ENCODE measurements at regions not wholly inside any gene's neighbourhood (a gene's known extent, or its start where the extent isn't known, plus 50 kb on each side); places are given as distances from the start of the nearest gene placed in this dataset.

GRCh38 chr2:204223544-204223943 is 287.0 kb downstream of the ICOS start:
- TF ChIP-seq, protein P1, sequence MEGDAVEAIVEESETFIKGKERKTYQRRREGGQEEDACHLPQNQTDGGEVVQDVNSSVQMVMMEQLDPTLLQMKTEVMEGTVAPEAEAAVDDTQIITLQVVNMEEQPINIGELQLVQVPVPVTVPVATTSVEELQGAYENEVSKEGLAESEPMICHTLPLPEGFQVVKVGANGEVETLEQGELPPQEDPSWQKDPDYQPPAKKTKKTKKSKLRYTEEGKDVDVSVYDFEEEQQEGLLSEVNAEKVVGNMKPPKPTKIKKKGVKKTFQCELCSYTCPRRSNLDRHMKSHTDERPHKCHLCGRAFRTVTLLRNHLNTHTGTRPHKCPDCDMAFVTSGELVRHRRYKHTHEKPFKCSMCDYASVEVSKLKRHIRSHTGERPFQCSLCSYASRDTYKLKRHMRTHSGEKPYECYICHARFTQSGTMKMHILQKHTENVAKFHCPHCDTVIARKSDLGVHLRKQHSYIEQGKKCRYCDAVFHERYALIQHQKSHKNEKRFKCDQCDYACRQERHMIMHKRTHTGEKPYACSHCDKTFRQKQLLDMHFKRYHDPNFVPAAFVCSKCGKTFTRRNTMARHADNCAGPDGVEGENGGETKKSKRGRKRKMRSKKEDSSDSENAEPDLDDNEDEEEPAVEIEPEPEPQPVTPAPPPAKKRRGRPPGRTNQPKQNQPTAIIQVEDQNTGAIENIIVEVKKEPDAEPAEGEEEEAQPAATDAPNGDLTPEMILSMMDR (IDR thresholded peaks at IDR 0.05; ENCODE audit: insufficient read depth, low read length), result no peak
- DNase-seq (ENCODE audit: low read depth), result no peak
- no peak overlapping the region for H3K4me3 ChIP-seq (ENCODE audit: low read depth, low read length)

GRCh38 chr2:204225671-204226073 is 289.1 kb downstream of the ICOS start:
- DNase-seq (ENCODE audit: low read depth), result no peak
- H3K4me3 ChIP-seq (ENCODE audit: low read depth, low read length), result no peak overlapping the region
- TF ChIP-seq, protein P1 (IDR thresholded peaks at IDR 0.05; ENCODE audit: insufficient read depth, low read length), result no peak

GRCh38 chr2:204226305-204226880 is 289.8 kb downstream of the ICOS start:
- TF ChIP-seq, protein P1 (IDR thresholded peaks at IDR 0.05; ENCODE audit: insufficient read depth, low read length), result no peak
- no peak overlapping the region for H3K4me3 ChIP-seq (ENCODE audit: low read depth, low read length)
- DNase-seq (ENCODE audit: low read depth), result no peak

GRCh38 chr2:204228169-204228886 is 291.8 kb downstream of the ICOS start:
- H3K4me3 ChIP-seq (ENCODE audit: low read depth, low read length), result no peak overlapping the region
- no peak for DNase-seq (ENCODE audit: low read depth)
- TF ChIP-seq, protein P1 (IDR thresholded peaks at IDR 0.05; ENCODE audit: insufficient read depth, low read length), result no peak

DNA sequence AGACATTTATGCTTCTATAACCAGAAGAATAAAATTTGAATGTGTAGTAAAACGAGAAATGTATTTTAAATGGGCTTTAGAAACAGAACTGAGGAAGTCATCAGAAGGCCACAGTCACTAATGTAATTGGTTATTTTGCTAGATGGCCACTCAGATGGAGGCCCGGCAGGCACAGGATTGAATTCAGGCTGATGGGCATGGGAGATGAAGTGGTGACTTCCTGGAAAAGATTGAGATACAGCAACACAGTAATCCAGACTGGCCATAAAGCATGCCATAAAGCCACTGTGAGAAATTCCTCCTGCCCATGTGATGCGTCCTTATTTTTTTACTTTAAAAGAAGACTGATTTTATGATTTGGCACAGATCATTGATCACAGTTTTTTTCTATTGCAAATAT is 297.7 kb downstream of the ICOS start:
- no peak overlapping the region for H3K4me3 ChIP-seq (ENCODE audit: low read depth, low read length)
- no peak for DNase-seq (ENCODE audit: low read depth)
- TF ChIP-seq, protein P1 (IDR thresholded peaks at IDR 0.05; ENCODE audit: insufficient read depth, low read length), result no peak

- TF ChIP-seq, protein P1 (IDR thresholded peaks at IDR 0.05; ENCODE audit: insufficient read depth, low read length), result no peak
- H3K4me3 ChIP-seq (ENCODE audit: low read depth, low read length), result no peak overlapping the region
- peak; percentile 26 for DNase-seq (ENCODE audit: low read depth)
Observed at GRCh38 chr2:204234879-204235278, 298.3 kb downstream of the ICOS start.

All from fibroblast of the aortic adventitia (primary cell).